GM18858 (cell line): ENCODE measurements at regions not wholly inside any gene's neighbourhood (a gene's known extent, or its start where the extent isn't known, plus 50 kb on each side); places are given as distances from the start of the nearest gene placed in this dataset.
A peak's percentile ranks its signal among the peaks of the same experiment; 100 is the strongest.

Experiments
- ATAC-seq: cut with Tn5 transposase; IDR thresholded peaks from one replicate; pipeline ENCODE4 v1.9.1; 2021; ENCODE audit not compliant: unreplicated experiment

DNA sequence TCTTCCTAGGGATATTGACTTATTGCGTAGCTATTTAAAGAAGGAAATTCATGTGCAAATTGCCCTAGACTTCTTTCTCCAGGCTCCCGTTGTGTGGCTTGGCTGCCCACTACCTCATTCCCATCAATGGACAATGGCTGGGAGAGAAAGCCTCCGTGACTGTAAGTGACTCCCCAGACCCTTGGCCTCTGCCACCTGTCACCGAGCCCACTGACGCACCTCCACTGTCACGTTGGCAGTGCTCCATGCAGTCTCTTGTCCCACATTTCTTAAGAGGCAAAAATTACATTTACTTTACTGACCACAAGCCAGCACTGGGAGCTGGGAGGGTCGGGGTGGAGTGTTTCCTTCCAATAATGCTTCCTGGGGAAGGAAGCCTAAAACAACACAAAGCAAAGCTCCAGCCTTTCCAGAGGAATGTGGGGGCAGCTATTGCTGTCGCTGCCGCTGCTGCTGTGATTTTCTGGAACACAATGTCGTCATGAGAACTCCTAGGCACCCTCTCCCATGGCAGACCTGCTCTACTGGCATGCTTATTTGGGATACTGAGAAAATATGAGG lies 89.7 kb upstream of the STEAP1B start:
- no peak for ATAC-seq

DNA sequence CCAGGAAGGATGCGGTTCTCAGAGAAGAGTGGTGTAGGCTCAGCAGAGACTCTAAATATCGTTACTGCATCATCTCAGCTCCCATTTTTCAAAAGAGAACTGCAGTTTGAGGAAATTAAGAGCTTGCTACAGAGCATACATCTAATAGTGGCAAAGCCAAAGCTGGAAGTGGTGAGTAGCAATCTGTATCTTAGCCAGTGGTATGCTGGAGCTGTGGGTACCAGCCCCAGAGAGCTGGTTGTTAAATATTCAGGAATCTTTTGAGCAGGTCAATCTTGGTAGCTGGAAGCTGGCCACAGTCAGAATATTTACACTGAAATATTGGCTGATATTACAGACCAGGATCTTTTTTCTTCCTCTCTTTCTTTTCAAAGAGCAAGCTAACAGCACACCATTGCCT lies 88.4 kb upstream of the STEAP1B start:
- no peak for ATAC-seq

DNA sequence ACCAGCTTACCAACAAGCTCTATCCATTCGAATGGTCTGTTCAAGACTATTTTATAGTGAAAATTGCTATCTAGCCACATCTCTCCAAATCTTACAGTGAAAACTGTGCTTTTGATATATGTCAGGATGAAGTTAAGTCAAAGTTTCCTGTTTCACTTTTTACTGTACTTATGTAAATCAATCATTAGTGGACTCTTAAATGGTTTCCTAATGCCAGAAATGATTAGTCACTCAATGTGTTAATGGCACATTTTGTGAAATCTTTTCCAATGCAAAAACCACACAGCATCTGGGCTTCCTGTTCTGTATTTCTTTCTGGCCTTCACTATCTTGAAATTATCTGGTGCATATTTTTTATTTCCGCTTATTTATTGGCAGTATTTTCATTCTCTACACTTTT lies 87.3 kb upstream of the STEAP1B start:
- ATAC-seq, result peak; percentile 39

DNA sequence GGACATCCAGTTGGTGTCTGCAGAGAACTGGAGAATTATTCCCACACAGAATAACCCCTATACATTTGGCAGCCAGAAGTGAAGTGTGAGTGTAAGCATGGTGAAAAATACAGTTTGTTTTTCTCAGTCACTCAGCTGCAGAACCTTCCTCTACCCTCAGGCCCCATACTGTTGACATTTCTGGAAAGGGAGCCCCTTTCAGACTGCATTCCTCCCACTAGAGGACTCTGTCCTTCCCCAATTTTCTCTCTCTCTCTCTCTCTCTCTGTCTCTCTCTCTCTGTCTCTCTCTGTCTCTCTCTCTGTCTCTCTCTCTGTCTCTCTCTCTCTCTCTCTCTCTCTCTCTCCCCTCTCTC lies 86.8 kb upstream of the STEAP1B start:
- ATAC-seq, result no peak

DNA sequence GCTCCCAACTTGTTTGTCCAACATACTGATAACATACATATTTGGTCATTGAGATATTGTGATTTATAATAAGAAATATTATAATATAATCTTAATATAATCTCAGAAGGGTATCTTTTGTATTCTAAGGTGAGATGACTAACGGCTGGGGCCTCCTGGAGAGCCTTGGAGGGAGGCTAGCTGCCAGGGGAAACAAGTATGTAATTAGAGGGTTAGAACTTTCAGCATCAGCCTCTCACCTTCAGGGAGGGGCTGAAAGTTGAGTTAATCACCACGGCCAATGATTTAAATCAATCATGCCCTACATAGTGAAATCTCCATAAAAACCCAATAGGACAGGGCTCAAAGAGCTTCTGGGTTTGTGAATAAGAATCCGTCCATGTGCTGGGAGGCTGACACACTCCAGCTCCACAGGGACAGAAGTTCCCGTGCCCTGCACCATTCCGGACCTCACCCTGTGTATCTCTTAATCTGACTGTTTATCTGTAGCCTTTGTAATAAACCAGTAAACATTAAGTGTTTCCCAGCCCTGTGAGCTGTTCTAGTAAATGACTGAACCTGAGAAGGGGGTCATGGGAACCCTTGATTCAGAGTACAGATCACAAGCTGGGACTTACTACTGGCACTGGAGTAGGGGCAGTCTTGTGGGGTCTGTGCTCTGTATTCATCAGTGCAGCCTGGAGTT lies 86.3 kb upstream of the STEAP1B start:
- ATAC-seq, result no peak

DNA sequence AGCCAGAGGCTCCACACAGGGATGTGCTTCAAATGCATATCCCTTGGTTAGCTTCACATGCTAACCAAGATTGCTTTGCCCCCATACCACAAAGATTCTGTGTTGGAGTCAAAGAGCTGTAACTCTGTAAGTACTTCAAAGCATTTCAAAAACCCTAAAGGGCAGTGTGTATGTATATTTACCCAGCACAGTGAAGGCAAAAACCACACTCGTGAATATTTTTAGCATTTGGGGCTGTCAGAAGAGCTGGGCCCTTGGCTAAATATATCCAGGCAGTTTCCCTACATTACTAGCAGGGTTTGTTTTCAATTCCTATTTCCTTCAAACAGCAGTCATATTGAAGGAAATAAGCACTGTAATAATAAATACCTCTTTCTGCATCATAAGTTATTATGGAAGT lies 84.2 kb upstream of the STEAP1B start:
- ATAC-seq, result peak; percentile 71

DNA sequence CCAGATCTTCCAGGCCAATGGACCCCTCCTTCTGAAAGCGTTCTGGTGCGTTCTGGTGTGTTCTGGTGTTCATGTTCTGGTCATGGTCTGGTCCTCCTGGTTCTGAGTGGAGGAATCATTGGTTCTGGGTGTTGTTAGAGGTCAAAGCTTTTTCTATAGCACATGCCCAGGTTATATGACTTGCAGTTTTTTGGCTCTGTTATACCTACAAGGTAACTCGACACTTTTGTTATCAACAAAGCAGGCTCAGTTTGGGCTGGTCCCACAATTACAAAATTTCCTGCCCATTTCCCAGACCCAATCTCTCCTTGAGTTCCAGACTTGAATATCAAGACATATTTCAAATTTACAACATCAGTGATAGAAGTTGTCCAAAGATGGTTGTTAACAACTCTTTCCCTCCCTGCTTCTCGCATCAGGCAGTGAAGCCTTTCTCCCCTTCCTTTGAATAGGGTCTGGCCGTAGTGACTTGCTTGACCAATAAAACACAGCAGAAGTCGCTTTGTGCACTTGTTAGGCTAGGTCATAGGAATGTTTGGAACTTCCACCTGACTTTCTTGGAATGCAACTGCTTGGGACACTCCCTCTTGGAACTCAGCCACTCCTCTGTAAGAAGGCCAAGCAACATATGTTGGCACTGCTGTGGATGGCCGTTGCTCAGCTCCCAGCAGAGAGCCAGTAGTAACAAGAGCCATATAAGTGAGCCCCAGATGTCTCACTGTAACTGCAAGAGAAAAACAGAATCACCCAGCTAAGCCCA lies 83.1 kb upstream of the STEAP1B start:
- ATAC-seq, result no peak

DNA sequence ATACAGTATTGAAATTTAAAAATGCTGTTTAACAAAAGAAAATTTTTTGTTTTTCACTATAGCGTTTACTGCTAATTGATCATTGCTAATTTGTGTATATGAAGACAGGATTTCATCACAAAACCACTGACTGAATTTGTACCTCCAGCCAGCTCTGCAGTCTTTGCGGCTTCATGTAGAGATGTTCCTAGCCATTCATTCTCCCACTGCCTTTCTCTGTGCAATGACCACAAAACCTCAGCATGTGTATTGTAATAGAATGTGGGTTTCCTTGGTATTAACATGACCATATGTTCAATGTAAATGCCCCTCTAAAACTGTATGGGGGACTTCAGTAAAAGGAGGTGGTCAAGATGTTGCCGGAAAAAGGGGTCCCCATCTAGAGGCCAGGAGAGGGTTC lies 81.1 kb upstream of the STEAP1B start:
- ATAC-seq, result no peak

DNA sequence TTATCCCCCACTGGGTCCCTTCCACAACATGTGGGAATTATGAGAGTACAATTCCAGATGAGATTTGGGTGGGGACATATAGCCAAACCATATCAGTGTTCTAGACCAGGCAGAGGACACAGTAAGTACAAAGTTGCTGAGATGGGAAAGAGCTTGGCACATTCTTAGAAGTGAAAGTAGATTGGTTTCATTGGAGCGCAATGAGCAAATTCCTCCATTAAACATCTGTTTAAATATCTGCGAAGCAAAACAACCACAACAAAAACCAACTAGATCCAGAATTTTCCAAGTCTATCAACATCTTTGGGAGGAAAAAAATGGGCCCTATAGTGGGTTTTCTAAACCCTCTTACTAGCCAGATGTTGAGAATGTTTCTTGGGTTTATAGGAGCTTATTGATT lies 80.0 kb upstream of the STEAP1B start:
- ATAC-seq, result no peak

DNA sequence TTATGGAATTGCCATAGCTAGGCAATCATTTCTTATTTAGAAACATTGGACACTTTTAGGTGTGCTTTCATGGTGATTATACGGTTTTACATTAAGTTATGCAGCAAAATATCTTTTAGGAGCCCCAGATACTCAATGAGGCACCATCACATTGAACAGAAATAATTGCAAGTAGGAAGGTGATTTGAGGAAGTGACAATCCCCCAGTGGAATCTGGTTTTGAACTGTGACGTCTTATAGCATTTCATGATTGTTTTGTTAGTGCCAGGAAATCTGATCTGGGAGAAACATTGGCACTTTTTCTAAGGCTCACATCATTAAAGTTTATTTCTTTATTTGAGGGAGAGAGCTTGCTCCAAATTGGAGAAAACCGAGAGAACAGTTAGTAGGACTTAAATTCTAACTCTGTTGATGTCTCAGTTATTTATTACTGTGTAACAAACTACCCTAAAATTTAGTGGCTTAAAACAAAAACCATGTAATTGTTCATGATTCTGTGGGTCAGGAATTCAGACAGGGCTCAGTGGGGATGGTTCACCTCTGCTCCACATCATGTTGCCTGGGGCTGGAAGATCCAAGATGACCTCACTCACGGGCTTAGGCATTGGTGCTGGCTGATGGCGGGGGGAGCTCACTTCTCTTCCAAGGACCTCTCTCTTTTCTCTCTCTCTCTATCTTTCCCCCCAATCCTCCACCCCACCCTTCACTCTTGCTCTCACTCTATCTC lies 78.2 kb upstream of the STEAP1B start:
- ATAC-seq, result no peak

DNA sequence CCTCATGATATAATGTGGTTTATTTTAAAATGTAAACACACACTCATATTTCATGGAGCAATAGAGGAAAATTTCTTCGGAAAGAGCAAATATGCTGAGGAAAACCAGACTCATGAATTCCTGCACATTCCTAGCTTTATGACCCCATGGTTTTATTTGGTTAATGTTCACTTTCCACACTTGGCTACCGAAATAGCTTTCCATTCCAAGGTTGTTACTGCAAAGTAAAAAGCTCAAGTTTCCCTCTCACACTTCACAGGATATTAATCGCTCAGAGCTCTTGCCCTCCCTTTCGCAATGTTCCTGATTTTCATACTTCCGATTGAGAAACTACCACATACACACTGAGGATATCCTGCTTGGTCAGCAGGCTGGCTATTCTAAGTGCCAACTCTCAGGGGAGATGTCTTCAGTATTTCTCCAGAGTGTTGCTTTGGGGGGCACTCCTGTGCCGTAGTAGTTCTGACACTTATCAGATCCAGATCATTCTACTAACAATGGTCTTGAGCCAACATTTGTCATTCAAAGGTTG lies 77.5 kb upstream of the STEAP1B start:
- ATAC-seq, result no peak

DNA sequence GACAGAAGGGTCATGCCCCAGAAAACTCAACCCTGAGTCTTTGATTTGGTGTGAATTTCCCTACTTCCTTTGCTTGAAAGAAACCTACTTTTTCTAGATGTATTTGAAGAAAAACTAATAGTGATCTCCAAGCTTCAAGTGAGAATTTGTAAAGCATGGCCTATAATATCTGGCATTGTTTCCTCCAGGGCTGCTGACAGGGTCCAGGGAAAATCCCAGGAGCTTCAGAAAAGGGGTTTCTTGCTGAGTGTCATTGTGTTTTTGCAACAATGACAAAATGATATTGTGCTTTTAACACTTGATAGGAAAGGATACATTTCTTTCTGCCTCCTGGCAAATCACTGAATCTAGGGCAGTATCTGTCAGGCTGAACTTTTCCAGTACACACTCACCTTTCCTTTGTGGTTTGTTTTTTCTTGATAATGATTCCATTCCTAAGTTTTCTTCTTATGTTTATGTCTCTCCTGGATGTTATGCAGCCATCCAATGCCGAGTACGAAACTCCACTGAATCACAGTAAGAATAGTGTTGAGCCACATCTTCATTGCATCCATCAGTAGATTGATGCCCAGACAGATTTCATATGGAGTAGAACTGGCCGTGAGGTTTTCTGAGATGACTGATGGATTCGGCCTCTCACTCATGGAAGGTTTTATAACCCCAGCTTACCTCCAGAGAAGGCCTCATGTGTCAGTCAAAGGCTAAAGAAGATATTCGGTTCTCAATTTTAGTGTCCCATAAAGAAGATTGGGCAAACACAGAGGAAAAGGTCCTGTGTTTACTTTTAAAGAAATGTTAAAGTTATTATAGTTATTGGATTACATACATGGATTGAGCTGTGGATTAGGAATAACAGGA lies 76.9 kb upstream of the STEAP1B start:
- no peak for ATAC-seq

DNA sequence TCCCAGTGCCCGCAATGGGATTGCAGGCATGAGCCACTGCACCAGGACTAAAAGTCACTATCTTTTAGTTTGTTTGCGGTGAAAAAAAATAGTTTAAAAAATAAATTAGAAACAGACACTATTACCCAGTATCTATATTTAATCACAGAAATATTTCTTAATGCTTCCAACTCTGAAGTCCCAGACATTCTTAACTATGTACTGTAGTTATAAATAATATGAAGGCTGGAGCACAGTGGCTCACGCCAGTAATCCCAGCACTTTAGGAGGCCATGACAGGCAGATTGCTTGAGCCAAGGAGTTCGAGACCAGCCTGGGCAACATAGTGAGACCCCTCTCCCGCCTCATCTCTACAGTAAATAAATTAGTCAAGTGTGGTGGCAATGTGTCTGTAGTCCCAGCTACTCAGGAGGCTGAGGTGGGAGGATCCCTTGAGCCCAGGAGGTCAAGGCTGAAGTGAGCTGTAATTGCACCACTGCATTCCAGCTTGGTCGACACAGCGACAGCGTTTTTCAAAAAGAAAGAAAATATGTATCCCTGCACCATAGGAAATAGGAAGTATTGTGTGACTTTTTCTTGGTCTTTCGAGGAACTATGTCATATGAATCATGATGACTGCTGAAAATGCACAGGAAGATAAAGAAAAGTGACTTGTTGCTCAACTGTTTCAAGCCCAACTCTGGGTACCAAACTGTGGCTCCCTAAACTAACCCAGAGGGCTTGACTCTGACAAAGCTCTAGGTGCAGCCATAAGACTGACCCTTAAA lies 74.9 kb upstream of the STEAP1B start:
- ATAC-seq, result no peak

DNA sequence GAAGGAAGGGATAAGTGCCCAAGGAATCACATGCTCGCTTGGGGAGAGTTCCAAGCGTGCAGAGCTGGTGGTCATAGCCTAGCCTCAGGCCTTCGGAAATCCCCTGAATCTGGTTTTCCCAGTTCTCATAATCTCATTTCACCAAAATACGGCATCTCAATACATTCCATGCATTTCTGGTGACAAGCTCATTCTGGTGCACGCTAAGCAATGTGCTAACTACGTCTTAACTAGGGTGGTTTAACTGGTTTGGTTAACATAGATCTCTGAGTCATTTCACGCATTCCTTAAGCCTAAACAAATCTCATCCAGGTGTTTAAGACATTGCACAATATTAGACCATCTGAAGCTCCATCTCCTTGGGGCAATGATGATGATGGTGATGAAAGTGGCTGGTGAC lies 72.9 kb upstream of the STEAP1B start:
- ATAC-seq, result no peak

DNA sequence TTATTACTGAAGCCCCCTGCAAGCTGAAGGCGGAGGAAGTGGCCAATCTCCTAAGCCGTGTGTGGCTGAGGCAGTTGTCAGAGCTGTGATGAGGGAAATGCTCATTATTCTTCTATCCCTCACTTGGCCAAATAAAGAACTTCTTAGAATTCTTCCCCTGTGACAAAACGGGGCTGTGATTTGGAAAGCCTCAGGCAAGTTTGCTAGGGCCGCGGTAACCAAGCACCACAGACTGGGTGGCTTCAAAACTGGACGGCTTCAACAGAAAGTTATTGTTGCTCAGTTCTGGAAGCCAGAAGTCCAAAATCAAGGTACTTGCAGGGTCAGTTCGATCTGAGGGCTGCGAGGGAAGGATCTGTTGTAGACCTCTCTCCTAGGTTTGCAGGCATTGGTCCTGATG lies 72.3 kb upstream of the STEAP1B start:
- ATAC-seq, result no peak

DNA sequence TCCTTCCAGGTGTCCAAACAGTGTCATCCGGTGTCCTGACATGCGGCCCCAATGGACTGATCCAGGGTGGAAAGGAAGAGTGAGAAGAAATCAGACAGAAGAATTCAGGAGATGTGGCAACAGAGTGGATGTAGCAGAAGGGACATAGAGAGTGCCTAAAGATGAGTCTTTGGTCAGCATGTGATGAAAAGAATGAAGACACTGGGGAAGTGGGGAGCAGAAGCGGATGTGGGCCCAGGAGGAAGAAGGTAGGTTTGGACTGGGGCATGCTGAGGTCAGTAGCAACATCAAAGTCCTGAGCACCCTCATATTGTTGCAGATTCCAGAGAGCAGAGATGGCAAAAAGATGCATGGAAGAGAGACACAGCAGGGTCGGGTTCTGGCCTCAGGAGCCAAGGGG lies 71.8 kb upstream of the STEAP1B start:
- ATAC-seq, result no peak

DNA sequence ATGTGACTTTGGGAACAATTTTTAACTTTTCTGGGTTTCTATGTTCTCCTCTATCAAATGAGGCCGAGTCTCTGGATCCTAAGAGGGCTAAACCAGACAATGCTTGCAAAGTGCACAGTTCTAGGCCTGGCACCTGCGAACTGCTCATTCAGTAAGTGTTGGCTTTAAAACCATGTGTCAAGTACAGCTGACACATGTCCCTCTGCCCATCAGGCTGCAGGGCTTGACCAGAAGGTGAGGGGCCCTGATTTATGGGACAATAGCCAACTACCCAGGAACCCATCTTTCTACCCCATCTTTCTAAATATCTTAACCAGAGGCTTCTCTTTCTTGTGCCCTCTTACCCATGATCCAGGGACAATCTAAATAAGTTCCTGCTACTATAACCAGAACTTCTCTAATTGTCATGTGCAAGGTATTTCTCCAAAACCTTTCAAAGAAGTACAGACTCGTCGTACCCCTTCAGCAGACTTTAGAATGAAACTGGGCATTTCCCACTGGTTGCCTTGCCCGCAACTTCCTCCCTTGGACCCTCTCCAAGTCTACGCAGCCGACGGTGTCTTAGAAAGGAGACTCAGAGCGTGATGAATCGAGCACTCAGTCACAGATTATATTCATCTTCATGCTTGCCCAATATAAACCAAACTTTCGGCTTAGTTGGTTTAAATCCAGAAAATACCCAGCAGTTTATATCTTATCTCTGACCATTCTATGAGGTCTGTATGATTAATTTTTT lies 69.8 kb upstream of the STEAP1B start:
- no peak for ATAC-seq

DNA sequence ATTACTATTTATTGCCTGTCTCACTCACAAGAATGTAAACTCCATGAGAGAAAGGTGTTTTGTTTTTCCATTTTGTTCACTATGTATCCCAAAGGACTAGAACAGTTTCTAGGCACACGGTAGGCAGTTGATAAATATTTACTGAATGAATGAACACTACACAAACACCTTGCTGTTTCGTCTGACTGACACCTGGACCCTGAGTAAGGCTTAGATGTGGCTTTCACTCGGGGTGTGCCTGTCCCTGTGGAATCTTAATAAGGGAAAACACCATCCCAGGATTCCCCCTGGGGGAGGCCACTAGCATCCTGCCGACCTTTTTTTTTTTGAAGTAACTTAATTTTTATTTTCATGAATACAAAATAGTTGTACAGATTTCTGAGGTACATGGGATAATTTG lies 66.6 kb upstream of the STEAP1B start:
- ATAC-seq, result no peak

DNA sequence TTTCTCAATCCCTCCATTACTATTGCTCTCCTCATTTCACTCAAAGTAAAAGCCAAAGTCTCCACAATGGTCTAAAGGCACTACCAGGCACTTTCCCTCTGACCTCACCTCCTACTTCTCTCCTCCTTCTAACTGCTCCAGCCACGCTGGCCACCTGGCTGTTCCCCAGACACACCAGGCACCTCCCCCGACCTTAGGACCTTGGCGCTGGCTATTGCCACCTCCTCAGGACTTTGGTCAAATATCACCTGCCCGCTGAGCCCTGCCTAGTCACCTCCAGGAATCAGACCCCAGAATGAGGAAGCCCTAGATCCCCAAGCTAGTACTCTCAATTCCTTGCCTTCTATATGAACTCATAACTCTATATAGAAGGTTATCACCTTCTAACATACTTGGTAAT lies 66.2 kb upstream of the STEAP1B start:
- no peak for ATAC-seq
